HepG2 (cell line): ENCODE measurements at regions not wholly inside any gene's neighbourhood (a gene's known extent, or its start where the extent isn't known, plus 50 kb on each side); places are given as distances from the start of the nearest gene placed in this dataset.

Experiments
- ATAC-seq: fragments of 200-7000 bp; cut with Tn5 transposase; 3 replicates; pipeline ENCODE4 v1.9.1; 2020; ENCODE audit warnings: mild to moderate bottlenecking, moderate library complexity
- BruUV-seq: library from RNA; stranded (reverse); fragments of 400-500 nt; replicated peaks from 2 replicates; lab custom pipeline; 2021; lab: Mats Ljungman, UMichigan
- CTCF ChIA-PET: fragments of 300-600 bp; formaldehyde crosslinking; extraction: SDS; loops from one replicate; lab custom pipeline; 2021; ENCODE audit warnings: low total read pairs, inconsistent platforms, low intra/inter-chr PET ratio; lab: Yijun Ruan, JAX
- POLR2A ChIA-PET: fragments of 350-600 bp; sonication (Branson Sonifier 250); formaldehyde crosslinking; loops from one replicate; lab custom pipeline; 2020; ENCODE audit warnings: antibody characterized with exemption, inconsistent platforms; lab: Yijun Ruan, JAX
- DNase-seq: peaks from one replicate; pipeline ENCODE4 v3.0.0-alpha.2; 2015; ENCODE audit warnings: low spot score
- FAIRE-seq: peaks from 3 replicates; lab custom pipeline; 2011; peaks lifted over from hg19 to GRCh38; lab: Jason Lieb, UNC
- H2AFZ ChIP-seq: one replicate; pipeline ENCODE4 v1.6.1; 2011; ENCODE audit warnings: low read length, inconsistent platforms
- H3K27ac ChIP-seq: fragments of 300-600 bp; 3 replicates; pipeline ENCODE4 v1.8.0; 2011; ENCODE audit warnings: mixed run types, mild to moderate bottlenecking, mixed read lengths, low read length, inconsistent platforms; ENCODE audit not compliant: insufficient read depth; ENCODE audit errors: extremely low read length
- H3K27me3 ChIP-seq, 2 experiments: fragments of 200-600 bp in 1 of 2; 2 replicates in 1 of 2; 3 replicates in 1 of 2; pipeline versions ENCODE4 v1.6.0 to v1.8.0; 2011; ENCODE audit warnings: low read length in 2 of 2, mild to moderate bottlenecking in 2 of 2, moderate library complexity in 2 of 2, inconsistent platforms in 1 of 2; ENCODE audit not compliant: insufficient read depth in 2 of 2, control insufficient read depth in 1 of 2
- H3K36me3 ChIP-seq, 2 experiments: fragments of 200-600 bp in 1 of 2; replicated peaks in 1 of 2; 2 replicates in 1 of 2; 3 replicates in 1 of 2; pipeline versions ENCODE4 v1.5.1 to v1.8.0; 2011; ENCODE audit warnings: low read length in 2 of 2, inconsistent platforms in 1 of 2; ENCODE audit not compliant: insufficient read depth in 2 of 2, control insufficient read depth in 1 of 2
- H3K4me1 ChIP-seq: 2 replicates; pipeline ENCODE4 v1.5.1; 2012; ENCODE audit warnings: low read length, inconsistent platforms; ENCODE audit not compliant: insufficient read depth
- H3K4me2 ChIP-seq: 2 replicates; pipeline ENCODE4 v1.6.0; 2011; ENCODE audit warnings: low read depth, low read length, inconsistent platforms
- H3K4me3 ChIP-seq, 3 experiments: fragments of 200-600 bp in 1 of 3; sonication (generic), shearing (Covaris generic) in 1 of 3; replicated peaks in 1 of 3; 2 replicates each; pipeline ENCODE4 v1.5.1; 2011 to 2016; ENCODE audit warnings: low read length in 3 of 3, inconsistent platforms in 2 of 3, low read depth in 2 of 3, mild to moderate bottlenecking in 2 of 3, control low read depth in 1 of 3, mixed read lengths in 1 of 3; ENCODE audit not compliant: insufficient read depth in 1 of 3
- H3K79me2 ChIP-seq: one replicate; pipeline ENCODE4 v1.6.1; 2011; ENCODE audit warnings: low read length, inconsistent platforms; ENCODE audit not compliant: insufficient read depth
- H3K9ac ChIP-seq: 2 replicates; pipeline ENCODE4 v1.6.0; 2011; ENCODE audit warnings: mild to moderate bottlenecking, low read depth, low read length, inconsistent platforms; ENCODE audit not compliant: insufficient read depth
- H3K9me3 ChIP-seq: 2 replicates; pipeline ENCODE4 v1.5.1; 2012; ENCODE audit warnings: mild to moderate bottlenecking, low read length
- H4K20me1 ChIP-seq: 2 replicates; pipeline ENCODE4 v1.6.0; 2011; ENCODE audit warnings: inconsistent platforms, mild to moderate bottlenecking, low read length, moderate library complexity; ENCODE audit not compliant: insufficient read depth
- KDM2A ChIP-seq: sonication (generic); formaldehyde crosslinking; IDR thresholded peaks from 2 replicates; pipeline ENCODE4 v1.4.0; 2020; ENCODE audit warnings: low read depth, missing genetic modification reagents, borderline replicate concordance
- ZBTB1 ChIP-seq: sonication (generic); formaldehyde crosslinking; IDR thresholded peaks from 2 replicates; pipeline ENCODE4 v1.4.0; 2020; ENCODE audit warnings: missing genetic modification reagents, borderline replicate concordance
- WGBS: methylation state at CpG from one replicate; pipeline ENCODE4 v1.1.6; 2017; ENCODE audit warnings: low lambda C conversion rate; 5-methylcytosine and 5-hydroxymethylcytosine counted together
- in situ Hi-C: cut with HindIII; loops from 2 replicates; pipeline ENCODE4 v1.10.0; 2017; ENCODE audit warnings: low pct_unique_long_range_greater_than_20kb; ENCODE audit not compliant: extremely low pct_ligation_motif_present
- intact Hi-C: fragments of 100-400 bp; cut with micrococcal nuclease; formaldehyde crosslinking; loops from one replicate; pipeline ENCODE4 v1.10.0; 2022; ENCODE audit not compliant: unreplicated experiment
- TF ChIP-seq, protein P1 (sequence below): IDR thresholded peaks from 2 replicates; pipeline ENCODE4 v1.6.1; 2012; ENCODE audit warnings: low read length, improper control_type of control experiment
- TF ChIP-seq, protein P2 (sequence below), 2 experiments: sonication (generic) in 1 of 2; formaldehyde crosslinking in 1 of 2; IDR thresholded peaks; 2 replicates each; pipeline versions ENCODE4 v1.5.1 to v1.6.1; 2011 to 2020; ENCODE audit warnings: borderline replicate concordance in 1 of 2, low read depth in 1 of 2, low read length in 1 of 2, mild to moderate bottlenecking in 1 of 2, missing genetic modification reagents in 1 of 2, moderate library complexity in 1 of 2
- TF ChIP-seq, protein P3 (sequence below): sonication (generic); formaldehyde crosslinking; IDR thresholded peaks from 2 replicates; pipeline ENCODE4 v1.4.0; 2020; ENCODE audit warnings: missing genetic modification reagents

- TF ChIP-seq, protein P1, sequence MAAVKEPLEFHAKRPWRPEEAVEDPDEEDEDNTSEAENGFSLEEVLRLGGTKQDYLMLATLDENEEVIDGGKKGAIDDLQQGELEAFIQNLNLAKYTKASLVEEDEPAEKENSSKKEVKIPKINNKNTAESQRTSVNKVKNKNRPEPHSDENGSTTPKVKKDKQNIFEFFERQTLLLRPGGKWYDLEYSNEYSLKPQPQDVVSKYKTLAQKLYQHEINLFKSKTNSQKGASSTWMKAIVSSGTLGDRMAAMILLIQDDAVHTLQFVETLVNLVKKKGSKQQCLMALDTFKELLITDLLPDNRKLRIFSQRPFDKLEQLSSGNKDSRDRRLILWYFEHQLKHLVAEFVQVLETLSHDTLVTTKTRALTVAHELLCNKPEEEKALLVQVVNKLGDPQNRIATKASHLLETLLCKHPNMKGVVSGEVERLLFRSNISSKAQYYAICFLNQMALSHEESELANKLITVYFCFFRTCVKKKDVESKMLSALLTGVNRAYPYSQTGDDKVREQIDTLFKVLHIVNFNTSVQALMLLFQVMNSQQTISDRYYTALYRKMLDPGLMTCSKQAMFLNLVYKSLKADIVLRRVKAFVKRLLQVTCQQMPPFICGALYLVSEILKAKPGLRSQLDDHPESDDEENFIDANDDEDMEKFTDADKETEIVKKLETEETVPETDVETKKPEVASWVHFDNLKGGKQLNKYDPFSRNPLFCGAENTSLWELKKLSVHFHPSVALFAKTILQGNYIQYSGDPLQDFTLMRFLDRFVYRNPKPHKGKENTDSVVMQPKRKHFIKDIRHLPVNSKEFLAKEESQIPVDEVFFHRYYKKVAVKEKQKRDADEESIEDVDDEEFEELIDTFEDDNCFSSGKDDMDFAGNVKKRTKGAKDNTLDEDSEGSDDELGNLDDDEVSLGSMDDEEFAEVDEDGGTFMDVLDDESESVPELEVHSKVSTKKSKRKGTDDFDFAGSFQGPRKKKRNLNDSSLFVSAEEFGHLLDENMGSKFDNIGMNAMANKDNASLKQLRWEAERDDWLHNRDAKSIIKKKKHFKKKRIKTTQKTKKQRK: no peak
- TF ChIP-seq, protein P2, sequence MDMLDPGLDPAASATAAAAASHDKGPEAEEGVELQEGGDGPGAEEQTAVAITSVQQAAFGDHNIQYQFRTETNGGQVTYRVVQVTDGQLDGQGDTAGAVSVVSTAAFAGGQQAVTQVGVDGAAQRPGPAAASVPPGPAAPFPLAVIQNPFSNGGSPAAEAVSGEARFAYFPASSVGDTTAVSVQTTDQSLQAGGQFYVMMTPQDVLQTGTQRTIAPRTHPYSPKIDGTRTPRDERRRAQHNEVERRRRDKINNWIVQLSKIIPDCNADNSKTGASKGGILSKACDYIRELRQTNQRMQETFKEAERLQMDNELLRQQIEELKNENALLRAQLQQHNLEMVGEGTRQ (IDR thresholded peaks at IDR 0.05; ENCODE audit: low read depth, low read length): no peak
- TF ChIP-seq, protein P2 (CRISPR knock-in tag; IDR thresholded peaks at IDR 0.05; ENCODE audit: borderline replicate concordance): no peak
- TF ChIP-seq KDM2A (CRISPR knock-in tag): no peak
Measured at GRCh38 chr13:22563272-22563671, 617.5 kb upstream of the SGCG start (continued).

- FAIRE-seq: no peak
- POLR2A ChIA-PET: no interaction called here
Measured at GRCh38 chr13:22569811-22570210, 611.0 kb upstream of the SGCG start.

More at GRCh38 chr13:22569811-22570210, 611.0 kb upstream of the SGCG start:
- DNase-seq: no peak
- in situ Hi-C loops (no loop called here), intact Hi-C loops (no loop called here)
- no peaks in the 10 kb centered on the region for H3K36me3 ChIP-seq
- no peak for ATAC-seq
- H4K20me1 ChIP-seq: no peaks in the 10 kb centered on the region
- H3K9me3 ChIP-seq: no peaks in the 10 kb centered on the region
- no peaks in the 10 kb centered on the region for H3K4me1 ChIP-seq
- no peak overlapping the region for H3K4me3 ChIP-seq
- no peak overlapping the region for H3K4me2 ChIP-seq
- no peaks in the 10 kb centered on the region for H3K27me3 ChIP-seq
- no TSS peak for BruUV-seq
- H3K9ac ChIP-seq: no peak overlapping the region
- no peaks in the 10 kb centered on the region for H3K79me2 ChIP-seq
- CTCF ChIA-PET: no interaction called here
- H2AFZ ChIP-seq: no peak overlapping the region
- no peak for TF ChIP-seq ZBTB1 (CRISPR knock-in tag)
- TF ChIP-seq, protein P3, sequence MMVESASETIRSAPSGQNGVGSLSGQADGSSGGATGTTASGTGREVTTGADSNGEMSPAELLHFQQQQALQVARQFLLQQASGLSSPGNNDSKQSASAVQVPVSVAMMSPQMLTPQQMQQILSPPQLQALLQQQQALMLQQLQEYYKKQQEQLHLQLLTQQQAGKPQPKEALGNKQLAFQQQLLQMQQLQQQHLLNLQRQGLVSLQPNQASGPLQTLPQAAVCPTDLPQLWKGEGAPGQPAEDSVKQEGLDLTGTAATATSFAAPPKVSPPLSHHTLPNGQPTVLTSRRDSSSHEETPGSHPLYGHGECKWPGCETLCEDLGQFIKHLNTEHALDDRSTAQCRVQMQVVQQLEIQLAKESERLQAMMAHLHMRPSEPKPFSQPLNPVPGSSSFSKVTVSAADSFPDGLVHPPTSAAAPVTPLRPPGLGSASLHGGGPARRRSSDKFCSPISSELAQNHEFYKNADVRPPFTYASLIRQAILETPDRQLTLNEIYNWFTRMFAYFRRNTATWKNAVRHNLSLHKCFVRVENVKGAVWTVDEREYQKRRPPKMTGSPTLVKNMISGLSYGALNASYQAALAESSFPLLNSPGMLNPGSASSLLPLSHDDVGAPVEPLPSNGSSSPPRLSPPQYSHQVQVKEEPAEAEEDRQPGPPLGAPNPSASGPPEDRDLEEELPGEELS (CRISPR knock-in tag): no peak
- 35% methylated on average over 2 of the region's 2 CpGs for WGBS
- H3K27ac ChIP-seq: no peak overlapping the region
